ENCODE measurements at regions not wholly inside any gene's neighbourhood (a gene's known extent, or its start where the extent isn't known, plus 50 kb on each side); places are given as distances from the start of the nearest gene placed in this dataset.

DNA sequence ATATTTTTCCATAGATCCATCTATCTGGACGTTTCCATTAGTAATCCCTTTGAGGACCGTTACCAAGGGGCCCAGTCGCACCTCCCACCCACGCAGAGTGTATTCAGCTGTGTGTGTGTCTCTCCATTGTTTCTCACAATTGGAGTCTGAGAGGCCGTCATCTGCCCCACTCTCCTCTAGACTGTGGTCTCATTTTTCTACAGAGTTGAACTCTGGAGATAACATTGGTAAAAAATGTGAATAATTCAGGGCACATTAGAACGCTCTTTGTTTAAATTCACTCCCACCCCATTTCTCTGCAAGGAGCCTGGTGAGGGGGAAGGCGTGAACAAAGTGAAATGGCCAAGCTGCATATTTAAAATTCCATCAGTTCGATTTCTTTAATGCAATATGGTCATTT lies 333.1 kb upstream of the MAF start:
- TF ChIP-seq POLR2AphosphoS5 (IDR thresholded peaks at IDR 0.05; ENCODE audit: low read depth, low read length) = no peak
- TF ChIP-seq CTCF (IDR thresholded peaks at IDR 0.05) = no peak
- TF ChIP-seq TCF7L2 (IDR thresholded peaks at IDR 0.05; ENCODE audit: low read depth, low read length) = no peak
- TF ChIP-seq SIN3A (IDR thresholded peaks at IDR 0.05; ENCODE audit: borderline replicate concordance, insufficient read depth, low read depth, low read length) = no peak
